ENCODE measurements at regions not wholly inside any gene's neighbourhood (a gene's known extent, or its start where the extent isn't known, plus 50 kb on each side); places are given as distances from the start of the nearest gene placed in this dataset.

- no peak for FAIRE-seq
Observed at GRCh38 chr5:96243862-96244261, 189.2 kb downstream of the PCSK1 start.

DNA sequence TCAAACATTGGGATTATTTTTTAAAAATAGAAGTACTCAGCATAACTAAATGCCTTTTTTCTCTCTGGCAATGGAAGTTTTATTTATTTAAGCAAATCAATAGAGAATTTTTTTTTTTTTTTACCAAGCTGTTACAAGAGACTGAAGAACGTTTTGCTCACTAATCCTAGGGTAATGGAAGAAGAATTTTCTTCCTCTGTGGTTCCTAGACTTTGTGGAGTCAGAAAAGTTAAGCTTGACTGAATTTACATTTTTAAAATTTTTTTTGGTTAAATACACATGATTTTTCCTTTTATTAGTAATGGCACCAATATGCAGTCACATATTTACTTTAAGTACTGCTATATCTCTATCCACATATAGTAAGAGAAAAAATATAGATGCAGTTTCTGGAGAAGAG lies 189.8 kb downstream of the PCSK1 start:
- FAIRE-seq, result no peak

DNA sequence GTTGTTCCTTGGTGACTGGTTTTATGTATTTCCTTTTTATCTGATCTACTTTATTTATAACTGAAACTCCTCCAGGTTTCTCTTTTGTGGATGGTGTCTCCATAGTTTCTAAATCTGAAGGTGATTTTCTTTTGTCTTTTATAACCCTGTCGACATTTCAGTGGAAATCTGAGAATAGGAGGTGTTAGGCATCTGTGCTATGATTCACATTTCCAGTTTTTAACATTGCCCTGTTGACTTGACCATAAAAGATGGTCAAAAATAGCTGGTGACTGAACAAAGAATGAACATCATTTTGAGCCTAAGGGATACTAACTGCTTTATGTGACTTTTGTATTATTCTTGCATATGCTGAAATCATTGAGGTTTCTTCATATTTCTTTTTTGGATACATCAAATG lies 190.5 kb downstream of the PCSK1 start:
- no peak for FAIRE-seq

DNA sequence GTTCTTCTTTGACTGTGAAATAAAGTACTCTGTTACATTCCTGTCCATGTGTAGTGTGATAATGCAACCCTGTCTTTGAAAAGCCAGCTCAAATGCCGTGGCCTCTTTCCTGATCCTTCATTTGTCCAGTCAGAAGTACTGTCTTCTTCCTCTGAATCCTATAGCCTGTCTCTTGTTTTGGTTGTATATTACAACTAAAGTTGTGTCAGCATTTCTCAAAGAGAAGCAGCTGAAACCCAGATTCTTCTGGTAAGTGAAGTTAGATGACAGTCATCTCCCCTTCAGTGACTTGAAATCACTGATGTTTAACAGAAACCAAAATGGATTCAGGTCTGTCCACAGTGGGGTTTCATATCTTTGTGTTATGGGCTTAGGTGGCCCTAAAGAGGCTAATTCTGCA lies 196.2 kb downstream of the PCSK1 start:
- no peak for FAIRE-seq

DNA sequence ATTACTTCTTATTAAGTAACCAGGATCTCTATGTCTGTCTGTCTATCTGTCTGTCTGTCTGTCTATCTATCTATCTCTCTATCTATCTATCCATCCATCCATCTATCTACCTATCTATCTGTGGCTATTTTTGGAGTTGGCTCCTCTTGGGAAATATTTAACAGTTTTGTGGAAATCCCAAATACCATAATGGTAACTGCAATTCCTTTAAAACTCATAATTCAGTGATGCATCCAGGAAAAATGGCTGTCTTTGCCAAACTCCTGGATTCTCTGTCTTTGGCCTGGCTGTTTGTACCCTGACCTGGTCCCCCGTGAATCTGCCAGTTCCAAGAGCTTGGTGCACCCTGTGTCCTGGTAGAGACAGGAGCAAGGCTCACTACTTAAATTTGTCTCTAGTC lies 197.0 kb downstream of the PCSK1 start:
- no peak for FAIRE-seq

DNA sequence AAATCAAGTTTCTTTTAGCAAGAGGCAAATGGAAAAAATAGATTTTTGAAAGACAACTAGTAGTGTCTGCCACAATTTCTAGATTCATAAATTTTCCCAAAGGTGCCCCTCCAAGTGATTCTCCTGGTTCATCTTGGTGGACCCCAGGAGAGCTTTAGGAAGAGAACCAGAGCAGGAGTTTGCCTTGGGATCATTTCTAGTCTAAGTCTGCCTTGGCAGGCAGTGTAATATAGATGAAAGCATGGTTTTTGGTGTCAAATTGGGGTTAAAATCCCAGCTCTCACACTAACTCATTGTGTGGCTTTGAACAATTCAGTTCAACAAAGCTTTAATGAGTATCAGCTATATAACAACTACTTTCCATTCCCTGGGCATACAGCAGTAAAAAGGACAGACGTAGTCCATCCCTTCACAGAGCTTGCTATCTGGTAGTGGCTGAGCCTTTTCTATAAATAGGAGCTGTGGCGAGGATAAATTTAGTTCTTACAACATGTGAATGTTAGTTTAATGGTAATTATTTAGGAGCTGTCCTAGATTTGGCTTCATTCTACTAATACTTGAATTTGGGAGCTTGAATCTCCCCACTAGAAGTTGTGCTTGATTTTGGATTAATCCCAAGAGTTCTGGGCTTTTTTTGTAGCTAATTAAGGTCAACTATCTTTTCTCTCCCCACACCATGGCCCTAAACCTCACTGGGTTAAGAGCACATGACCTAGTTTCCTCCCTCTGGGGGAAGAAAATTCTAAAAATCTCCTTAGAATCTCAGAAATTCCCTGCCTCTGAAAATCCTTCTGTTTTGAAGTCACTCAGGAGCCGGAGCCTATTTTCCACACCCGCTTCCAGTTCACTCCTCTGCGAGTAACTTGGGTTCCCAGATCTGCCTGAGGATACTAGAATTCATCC lies 197.8 kb downstream of the PCSK1 start:
- no peak for FAIRE-seq

DNA sequence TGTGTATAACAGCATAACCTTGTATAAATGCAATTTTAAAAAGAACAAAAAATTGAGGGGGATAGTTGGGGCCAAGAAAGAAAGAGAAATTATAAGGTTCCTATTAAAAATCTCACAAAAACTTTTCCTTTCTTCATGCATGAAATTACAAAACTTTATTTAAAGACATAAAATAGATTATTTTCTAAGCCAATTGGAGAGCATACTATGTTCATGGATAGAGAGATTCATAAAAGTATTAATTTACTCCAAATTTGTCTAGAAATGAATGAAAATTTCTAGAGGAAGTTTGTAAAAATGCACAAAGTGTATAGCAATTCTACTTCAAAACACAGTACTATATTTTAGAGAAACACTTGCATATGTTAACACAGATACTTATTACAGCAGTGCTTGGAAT lies 200.4 kb downstream of the PCSK1 start:
- FAIRE-seq, result no peak

GRCh38 chr5:96229188-96229587 lies 203.9 kb downstream of the PCSK1 start:
- FAIRE-seq, result no peak

DNA sequence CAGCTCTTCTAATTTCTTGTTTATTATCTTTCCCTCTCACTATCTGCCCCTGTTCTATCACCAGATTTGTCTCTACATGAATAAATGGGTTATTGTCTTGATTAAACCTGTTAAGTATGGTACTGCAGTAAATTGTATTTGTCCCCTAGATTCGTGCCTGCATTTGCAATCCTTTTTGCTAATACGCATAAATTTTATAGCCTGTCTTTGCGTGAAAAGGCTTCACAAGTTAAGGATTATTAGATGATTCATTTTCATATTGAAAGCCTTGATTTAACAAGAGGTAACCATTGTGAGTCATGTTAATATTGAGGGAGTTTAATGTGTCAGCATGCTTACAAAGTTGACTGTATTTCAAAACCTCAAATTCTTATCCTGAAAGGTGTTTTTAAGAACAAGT lies 204.6 kb downstream of the PCSK1 start:
- FAIRE-seq, result no peak

- no peak for FAIRE-seq
Observed at GRCh38 chr5:96227957-96228356, 205.1 kb downstream of the PCSK1 start.

GRCh38 chr5:96226941-96227552 lies 206.0 kb downstream of the PCSK1 start:
- FAIRE-seq, result no peak

DNA sequence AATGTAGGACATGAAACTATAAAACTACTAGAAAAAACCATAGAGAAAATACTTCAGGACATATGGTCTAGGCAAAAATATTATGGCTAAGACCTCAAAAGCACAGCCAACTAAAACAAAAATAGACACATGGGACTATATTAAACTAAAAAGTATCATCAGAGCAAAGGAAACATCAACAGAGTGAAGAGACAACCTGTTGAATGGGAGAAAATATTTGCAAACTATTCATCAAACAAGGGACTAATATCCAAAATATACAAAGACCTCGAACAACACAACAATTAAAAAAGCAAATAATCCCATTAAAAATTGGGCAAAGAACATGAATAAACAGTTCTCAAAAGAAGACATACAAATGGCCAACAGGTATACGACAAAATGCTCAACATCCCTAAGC lies 210.9 kb downstream of the PCSK1 start:
- no peak for FAIRE-seq

DNA sequence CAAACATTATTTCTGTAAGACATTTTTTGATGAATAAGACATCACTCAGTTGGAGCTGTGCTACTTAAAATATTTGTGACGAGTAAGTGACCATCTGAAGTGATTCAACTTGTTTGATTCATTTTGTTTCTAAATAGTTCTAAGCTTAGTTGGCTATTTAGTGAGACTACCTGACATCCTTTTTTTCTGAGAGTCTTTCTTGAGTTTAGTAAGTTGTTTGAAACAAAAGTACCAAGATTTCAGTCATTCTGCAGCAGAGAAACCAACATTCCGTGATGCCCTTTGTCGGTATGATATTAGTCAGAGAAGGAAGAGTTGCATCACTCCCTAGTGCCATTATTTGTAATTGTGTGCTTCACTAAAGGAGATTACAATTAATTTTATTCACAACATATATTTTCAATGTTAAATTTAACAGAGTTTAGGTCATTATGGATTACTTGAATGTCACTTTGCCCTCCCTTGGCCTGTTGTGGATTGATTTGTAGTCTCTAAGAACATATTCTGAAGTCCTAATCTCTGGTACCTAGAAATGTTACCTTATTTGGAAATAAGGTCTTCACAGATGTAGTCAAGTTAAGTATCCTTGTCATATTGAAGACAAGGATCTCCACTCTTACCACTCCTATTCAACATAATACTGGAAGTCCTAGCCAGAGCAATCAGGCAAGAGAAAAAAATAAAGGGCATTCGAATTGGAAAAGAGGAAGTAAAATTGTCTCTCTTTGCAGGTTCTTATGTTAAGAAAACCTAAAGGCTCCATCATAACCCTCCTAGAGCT lies 212.2 kb downstream of the PCSK1 start:
- FAIRE-seq, result no peak

GRCh38 chr5:96219580-96220281 lies 213.3 kb downstream of the PCSK1 start:
- no peak for FAIRE-seq

DNA sequence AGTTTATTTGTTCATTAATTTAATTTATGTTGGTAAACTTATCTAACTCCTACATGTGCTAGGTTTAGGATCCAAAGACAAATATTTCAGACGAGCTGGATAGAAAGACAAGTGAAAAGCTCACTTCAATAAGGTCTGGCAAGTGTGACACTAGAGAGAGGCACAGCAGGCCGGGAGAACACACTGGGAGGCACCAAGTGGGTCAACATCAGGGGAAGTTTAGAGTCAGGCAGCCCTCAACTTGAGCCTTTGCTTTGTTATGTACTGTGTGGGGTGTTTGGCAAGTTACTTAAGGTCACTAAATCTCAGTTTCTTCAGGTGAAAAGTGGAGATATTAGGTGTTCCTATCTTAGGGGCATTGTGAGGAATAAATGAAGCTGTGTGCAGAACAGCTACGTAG lies 214.4 kb downstream of the PCSK1 start:
- FAIRE-seq, result no peak

DNA sequence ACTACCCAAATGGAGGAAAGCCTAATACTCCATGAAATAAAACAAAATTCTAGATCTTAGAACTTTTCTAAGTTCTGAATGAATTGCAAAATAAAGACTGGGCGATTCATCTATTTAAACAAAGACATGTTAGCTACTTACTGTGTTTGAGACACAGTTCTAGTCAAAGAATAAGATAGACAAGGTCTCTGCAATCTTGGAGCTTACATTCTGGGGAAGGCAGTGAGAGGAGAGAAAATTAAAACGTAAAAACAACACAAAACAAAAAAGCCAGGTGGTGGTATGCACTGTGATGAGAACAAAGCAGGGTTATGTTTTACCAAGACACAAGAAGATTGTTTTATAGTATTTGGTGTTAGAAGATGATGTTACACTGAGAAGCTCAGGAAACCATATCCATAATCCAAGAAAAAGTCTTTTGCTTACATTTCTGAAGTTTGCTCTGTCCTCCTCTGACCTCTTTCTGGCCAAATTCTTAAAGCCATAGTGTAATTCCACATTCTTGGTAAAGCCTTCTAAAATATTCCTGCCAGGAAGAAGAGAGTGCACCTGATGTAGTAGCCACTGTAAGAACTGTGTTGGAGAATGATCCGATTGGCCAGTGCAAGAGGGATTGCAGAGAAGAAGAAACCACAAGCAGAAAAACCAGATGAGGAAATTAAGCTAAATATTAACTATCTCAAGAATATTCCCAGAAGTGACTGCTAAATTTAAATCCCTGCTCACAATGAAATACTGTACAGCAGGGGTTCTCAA lies 218.4 kb downstream of the PCSK1 start:
- no peak for FAIRE-seq

- FAIRE-seq, result no peak
Observed at GRCh38 chr5:96209829-96210228, 223.2 kb downstream of the PCSK1 start.

GRCh38 chr5:96207420-96207819 lies 225.6 kb downstream of the PCSK1 start:
- FAIRE-seq, result no peak

- FAIRE-seq, result no peak
Observed at GRCh38 chr5:96203761-96204160, 229.3 kb downstream of the PCSK1 start.

DNA sequence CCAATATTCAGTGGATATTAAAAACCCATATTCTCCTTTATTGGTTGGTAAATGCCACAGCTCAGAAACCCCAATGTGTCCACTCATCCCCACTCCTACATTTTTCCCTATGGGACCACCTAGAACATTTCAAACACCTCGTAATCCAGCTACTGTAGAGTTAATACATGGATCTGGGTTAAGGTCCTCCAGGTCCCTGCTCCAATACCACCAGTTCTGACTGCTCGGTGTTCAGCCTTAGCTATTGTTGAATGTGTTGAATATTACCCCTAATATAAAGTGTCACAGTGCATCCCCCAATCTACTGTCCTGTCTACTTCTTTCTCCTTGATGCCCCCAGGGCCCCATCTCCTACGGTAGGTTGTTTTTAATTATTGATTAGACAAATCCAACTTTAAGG lies 231.5 kb downstream of the PCSK1 start:
- FAIRE-seq, result no peak

- FAIRE-seq, result no peak
Observed at GRCh38 chr5:96200641-96201040, 232.4 kb downstream of the PCSK1 start.

DNA sequence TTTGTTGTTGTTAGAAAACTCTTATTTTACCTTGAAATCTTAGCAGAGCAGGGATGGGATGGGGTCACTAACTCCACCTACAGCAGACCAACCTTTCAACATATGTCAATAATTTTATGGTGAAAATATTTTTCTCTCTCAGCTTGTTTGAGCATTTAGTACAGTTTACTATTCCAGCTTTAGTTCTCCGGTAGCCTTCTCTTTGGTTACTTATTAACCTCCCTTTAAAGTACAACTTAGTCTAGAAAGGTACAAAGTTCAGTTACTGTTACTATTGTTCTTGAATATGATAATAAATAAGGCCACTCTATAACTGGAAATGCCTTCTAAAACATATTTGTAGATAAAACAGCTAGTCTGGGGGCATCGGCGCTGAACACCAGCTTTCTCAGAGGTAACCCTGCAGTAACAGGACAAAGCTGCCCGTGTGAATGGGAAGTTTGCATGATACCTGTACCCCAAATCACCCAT lies 233.3 kb downstream of the PCSK1 start:
- FAIRE-seq, result no peak
